IPS DF 6.9 (cell line): ENCODE measurements at regions not wholly inside any gene's neighbourhood (a gene's known extent, or its start where the extent isn't known, plus 50 kb on each side); places are given as distances from the start of the nearest gene placed in this dataset.
"Not testable (repeated sequence)": the region's sequence is repeated elsewhere in the genome, so short reads cannot be mapped to it uniquely, and the experiment has no call there.

ENCODE experiments used
- DNase-seq: peaks from one replicate; pipeline ENCODE4 v3.0.0-alpha.2; 2013; ENCODE audit warnings: low read depth, low spot score
- H3K27ac ChIP-seq: one replicate; pipeline ENCODE4 v1.5.1; 2013; ENCODE audit warnings: low read length, control low read depth
- H3K27me3 ChIP-seq: 2 replicates; pipeline ENCODE4 v1.6.1; 2013; ENCODE audit warnings: mild to moderate bottlenecking, low read length; ENCODE audit not compliant: control insufficient read depth, insufficient read depth
- H3K36me3 ChIP-seq: 2 replicates; pipeline ENCODE4 v1.6.1; 2013; ENCODE audit warnings: low read length; ENCODE audit not compliant: control insufficient read depth, insufficient read depth
- H3K4me1 ChIP-seq: 2 replicates; pipeline ENCODE4 v1.6.1; 2013; ENCODE audit warnings: low read length; ENCODE audit not compliant: control insufficient read depth, insufficient read depth
- H3K4me3 ChIP-seq: 2 replicates; pipeline ENCODE4 v1.5.1; 2013; ENCODE audit warnings: mild to moderate bottlenecking, low read length
- H3K9me3 ChIP-seq: 2 replicates; pipeline ENCODE4 v1.6.1; 2013; ENCODE audit warnings: low read length, inconsistent platforms; ENCODE audit not compliant: control insufficient read depth, insufficient read depth
- WGBS: extraction: QIAGEN DNeasy Blood & Tissue Kit; methylation state at CpG from one replicate; pipeline ENCODE4 v1.1.7; 2013; ENCODE audit warnings: mixed read lengths, missing lambda C conversion rate; ENCODE audit not compliant: insufficient read length, insufficient coverage; 5-methylcytosine and 5-hydroxymethylcytosine counted together

GRCh38 chr6:109255946-109256640 is 126.2 kb downstream of the CD164 start:
- Histone ChIP-seq H3K9me3 (no peaks in the 10 kb centered on the region), H3K36me3 (no peaks in the 10 kb centered on the region), H3K4me3 (no peak overlapping the region), H3K27me3 (no peaks in the 10 kb centered on the region), H3K27ac (no peak overlapping the region), H3K4me1 (no peaks in the 10 kb centered on the region)
- no CpG with 5 or more reads among the region's 4 CpGs for WGBS
- DNase-seq, result no peak

- Histone ChIP-seq H3K27ac (no peak overlapping the region), H3K4me3 (no peak overlapping the region), H3K27me3 (no peaks in the 10 kb centered on the region), H3K36me3 (no peaks in the 10 kb centered on the region), H3K4me1 (no peaks in the 10 kb centered on the region), H3K9me3 (no peaks in the 10 kb centered on the region)
- DNase-seq, result no peak
- no CpG with 5 or more reads among the region's 5 CpGs for WGBS
These were observed 127.2 kb downstream of the CD164 start for GRCh38 chr6:109255087-109255486.

GRCh38 chr6:109253366-109253765 is 128.9 kb downstream of the CD164 start:
- H3K9me3 ChIP-seq, result no peaks in the 10 kb centered on the region
- no peak overlapping the region for H3K27ac ChIP-seq
- H3K4me3 ChIP-seq, result no peak overlapping the region
- no peaks in the 10 kb centered on the region for H3K27me3 ChIP-seq
- DNase-seq, result no peak
- H3K4me1 ChIP-seq, result no peaks in the 10 kb centered on the region
- H3K36me3 ChIP-seq, result no peaks in the 10 kb centered on the region

- Histone ChIP-seq H3K27me3 (no peaks in the 10 kb centered on the region), H3K9me3 (no peaks in the 10 kb centered on the region), H3K4me3 (no peak overlapping the region), H3K27ac (no peak overlapping the region), H3K4me1 (no peaks in the 10 kb centered on the region), H3K36me3 (no peaks in the 10 kb centered on the region)
- WGBS, result no CpG with 5 or more reads among the region's 3 CpGs
- no peak for DNase-seq
These were observed 129.8 kb downstream of the CD164 start for GRCh38 chr6:109252261-109253041.

- no peaks in the 10 kb centered on the region for H3K9me3 ChIP-seq
- no peaks in the 10 kb centered on the region for H3K4me1 ChIP-seq
- H3K36me3 ChIP-seq, result no peaks in the 10 kb centered on the region
- no peak for DNase-seq
- H3K27ac ChIP-seq, result no peak overlapping the region
- no peaks in the 10 kb centered on the region for H3K27me3 ChIP-seq
- H3K4me3 ChIP-seq, result no peak overlapping the region
These were observed 130.4 kb downstream of the CD164 start for GRCh38 chr6:109251839-109252238.

GRCh38 chr6:109250544-109251156 is 131.6 kb downstream of the CD164 start:
- not testable (repeated sequence) for H3K4me1 ChIP-seq, DNase-seq, H3K27ac ChIP-seq, H3K27me3 ChIP-seq, H3K4me3 ChIP-seq, H3K36me3 ChIP-seq, H3K9me3 ChIP-seq
- no CpG with 5 or more reads among the region's 32 CpGs for WGBS

GRCh38 chr6:109243863-109244825 is 138.1 kb downstream of the CD164 start:
- no CpG with 5 or more reads among the region's 7 CpGs for WGBS
- Histone ChIP-seq H3K4me1 (no peaks in the 10 kb centered on the region), H3K4me3 (no peak overlapping the region), H3K36me3 (no peaks in the 10 kb centered on the region), H3K27me3 (no peaks in the 10 kb centered on the region), H3K9me3 (no peaks in the 10 kb centered on the region), H3K27ac (no peak overlapping the region)
- no peak for DNase-seq

- Histone ChIP-seq H3K9me3 (no peaks in the 10 kb centered on the region), H3K27ac (no peak overlapping the region), H3K27me3 (no peaks in the 10 kb centered on the region), H3K4me1 (no peaks in the 10 kb centered on the region), H3K4me3 (no peak overlapping the region), H3K36me3 (no peaks in the 10 kb centered on the region)
- no CpG with 5 or more reads among the region's 3 CpGs for WGBS
- no peak for DNase-seq
These were observed 139.3 kb downstream of the CD164 start for GRCh38 chr6:109242925-109243324.

GRCh38 chr6:109242029-109242428 is 140.2 kb downstream of the CD164 start:
- Histone ChIP-seq H3K4me1 (no peaks in the 10 kb centered on the region), H3K4me3 (no peak overlapping the region), H3K36me3 (no peaks in the 10 kb centered on the region), H3K27me3 (no peaks in the 10 kb centered on the region), H3K27ac (no peak overlapping the region), H3K9me3 (no peaks in the 10 kb centered on the region)
- no peak for DNase-seq
- no CpG with 5 or more reads among the region's 2 CpGs for WGBS

- no CpG with 5 or more reads among the region's 2 CpGs for WGBS
- no peaks in the 10 kb centered on the region for H3K36me3 ChIP-seq
- no peaks in the 10 kb centered on the region for H3K27me3 ChIP-seq
- DNase-seq, result no peak
- no peaks in the 10 kb centered on the region for H3K4me1 ChIP-seq
- no peak overlapping the region for H3K4me3 ChIP-seq
- H3K9me3 ChIP-seq, result no peaks in the 10 kb centered on the region
- no peak overlapping the region for H3K27ac ChIP-seq
These were observed 141.1 kb downstream of the CD164 start for GRCh38 chr6:109241199-109241598.
